ENCODE measurements at regions not wholly inside any gene's neighbourhood (a gene's known extent, or its start where the extent isn't known, plus 50 kb on each side); places are given as distances from the start of the nearest gene placed in this dataset.

DNA sequence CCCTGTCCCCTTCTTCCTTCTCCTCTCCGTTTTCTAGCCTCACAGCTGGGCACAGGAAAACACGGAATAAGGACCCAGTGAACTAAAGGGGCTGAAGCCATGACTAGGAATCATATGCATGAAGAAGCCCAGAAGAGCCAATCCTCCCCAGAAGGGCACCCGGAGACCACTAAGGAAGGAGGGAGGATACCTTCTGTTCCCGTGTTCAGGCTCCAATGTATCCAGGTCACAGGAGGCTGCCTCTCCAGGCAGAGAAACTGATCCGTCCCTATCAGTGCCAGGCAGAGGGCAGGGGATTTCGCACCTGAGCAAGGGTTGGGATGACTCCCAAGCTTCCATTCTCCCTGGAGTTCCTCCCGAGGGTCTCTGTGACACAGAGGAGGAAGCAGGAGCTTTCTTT lies 246.6 kb downstream of the SNX10 start:
- TF ChIP-seq, protein P1, sequence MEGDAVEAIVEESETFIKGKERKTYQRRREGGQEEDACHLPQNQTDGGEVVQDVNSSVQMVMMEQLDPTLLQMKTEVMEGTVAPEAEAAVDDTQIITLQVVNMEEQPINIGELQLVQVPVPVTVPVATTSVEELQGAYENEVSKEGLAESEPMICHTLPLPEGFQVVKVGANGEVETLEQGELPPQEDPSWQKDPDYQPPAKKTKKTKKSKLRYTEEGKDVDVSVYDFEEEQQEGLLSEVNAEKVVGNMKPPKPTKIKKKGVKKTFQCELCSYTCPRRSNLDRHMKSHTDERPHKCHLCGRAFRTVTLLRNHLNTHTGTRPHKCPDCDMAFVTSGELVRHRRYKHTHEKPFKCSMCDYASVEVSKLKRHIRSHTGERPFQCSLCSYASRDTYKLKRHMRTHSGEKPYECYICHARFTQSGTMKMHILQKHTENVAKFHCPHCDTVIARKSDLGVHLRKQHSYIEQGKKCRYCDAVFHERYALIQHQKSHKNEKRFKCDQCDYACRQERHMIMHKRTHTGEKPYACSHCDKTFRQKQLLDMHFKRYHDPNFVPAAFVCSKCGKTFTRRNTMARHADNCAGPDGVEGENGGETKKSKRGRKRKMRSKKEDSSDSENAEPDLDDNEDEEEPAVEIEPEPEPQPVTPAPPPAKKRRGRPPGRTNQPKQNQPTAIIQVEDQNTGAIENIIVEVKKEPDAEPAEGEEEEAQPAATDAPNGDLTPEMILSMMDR (IDR thresholded peaks at IDR 0.05) = no peak
- no peak for TF ChIP-seq POLR2A (IDR thresholded peaks at IDR 0.05)

All from Peyer's patch (tissue), 4 donors.